Fibroblast of villous mesenchyme (primary cell): ENCODE measurements at regions not wholly inside any gene's neighbourhood (a gene's known extent, or its start where the extent isn't known, plus 50 kb on each side); places are given as distances from the start of the nearest gene placed in this dataset.

Experiments
- DNase-seq: peaks from one replicate; pipeline ENCODE4 v3.0.0-alpha.2; 2010; ENCODE audit warnings: low read depth
- H3K4me3 ChIP-seq: 2 replicates; pipeline ENCODE4 v1.5.1; 2011; ENCODE audit warnings: low read depth, mild to moderate bottlenecking, low read length
- TF ChIP-seq, protein P1 (sequence below): IDR thresholded peaks from 2 replicates; pipeline ENCODE4 v1.5.1; 2012; ENCODE audit warnings: low read depth, mild to moderate bottlenecking, low read length; ENCODE audit not compliant: insufficient read depth

DNA sequence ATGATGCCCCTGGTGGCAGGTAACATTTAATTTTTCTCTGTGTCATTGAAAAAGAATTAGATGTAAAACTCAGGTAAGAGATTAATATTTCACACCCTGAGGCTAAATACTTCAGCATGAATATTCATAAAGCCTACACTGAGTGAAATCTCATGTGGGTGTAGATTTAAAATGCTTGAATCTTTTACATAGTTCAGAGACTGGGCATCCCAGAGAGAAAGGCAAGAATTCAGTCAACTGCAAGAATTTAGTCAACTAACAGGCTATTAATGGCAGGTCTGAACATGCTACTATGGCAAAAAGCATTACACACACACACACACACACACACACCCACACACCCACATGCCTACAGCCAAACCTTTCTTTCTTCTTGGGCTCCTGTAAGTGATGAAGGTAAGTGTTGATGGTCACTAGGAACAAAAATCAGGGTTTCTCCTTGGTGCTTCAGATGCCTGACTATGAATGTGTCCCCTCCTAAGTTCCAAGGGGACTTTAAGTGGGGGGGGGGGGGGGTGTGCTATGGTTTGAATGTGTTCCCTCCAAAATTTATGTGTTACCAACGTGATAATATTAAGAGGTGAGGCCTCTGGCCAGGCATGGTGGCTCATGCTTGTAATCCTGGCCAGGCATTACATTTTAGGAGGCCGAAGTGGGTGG, 63.7 kb upstream of the PSMD7 start:
- no peak for DNase-seq
- no peak overlapping the region for H3K4me3 ChIP-seq
- TF ChIP-seq, protein P1, sequence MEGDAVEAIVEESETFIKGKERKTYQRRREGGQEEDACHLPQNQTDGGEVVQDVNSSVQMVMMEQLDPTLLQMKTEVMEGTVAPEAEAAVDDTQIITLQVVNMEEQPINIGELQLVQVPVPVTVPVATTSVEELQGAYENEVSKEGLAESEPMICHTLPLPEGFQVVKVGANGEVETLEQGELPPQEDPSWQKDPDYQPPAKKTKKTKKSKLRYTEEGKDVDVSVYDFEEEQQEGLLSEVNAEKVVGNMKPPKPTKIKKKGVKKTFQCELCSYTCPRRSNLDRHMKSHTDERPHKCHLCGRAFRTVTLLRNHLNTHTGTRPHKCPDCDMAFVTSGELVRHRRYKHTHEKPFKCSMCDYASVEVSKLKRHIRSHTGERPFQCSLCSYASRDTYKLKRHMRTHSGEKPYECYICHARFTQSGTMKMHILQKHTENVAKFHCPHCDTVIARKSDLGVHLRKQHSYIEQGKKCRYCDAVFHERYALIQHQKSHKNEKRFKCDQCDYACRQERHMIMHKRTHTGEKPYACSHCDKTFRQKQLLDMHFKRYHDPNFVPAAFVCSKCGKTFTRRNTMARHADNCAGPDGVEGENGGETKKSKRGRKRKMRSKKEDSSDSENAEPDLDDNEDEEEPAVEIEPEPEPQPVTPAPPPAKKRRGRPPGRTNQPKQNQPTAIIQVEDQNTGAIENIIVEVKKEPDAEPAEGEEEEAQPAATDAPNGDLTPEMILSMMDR, result no peak

DNA sequence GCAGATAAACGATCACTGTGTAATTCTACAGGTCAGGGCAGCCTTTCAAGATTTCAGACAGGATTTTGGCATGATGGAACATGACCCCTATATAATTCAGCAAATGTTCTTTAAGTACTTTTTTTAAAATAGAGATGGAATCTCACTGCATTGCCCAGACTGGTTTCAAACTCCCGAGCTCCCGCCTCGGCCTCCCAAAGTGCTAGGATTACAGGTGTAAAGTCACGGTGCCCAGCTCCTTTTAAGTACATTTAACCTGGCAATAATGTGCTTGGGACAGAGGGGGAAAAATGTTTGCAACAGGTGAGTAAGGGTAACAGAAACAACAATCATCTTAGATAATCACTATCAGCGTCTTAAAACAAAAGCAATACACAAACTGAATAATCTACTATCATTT, 66.5 kb upstream of the PSMD7 start:
- TF ChIP-seq, protein P1, result no peak
- DNase-seq, result no peak
- H3K4me3 ChIP-seq, result no peak overlapping the region

DNA sequence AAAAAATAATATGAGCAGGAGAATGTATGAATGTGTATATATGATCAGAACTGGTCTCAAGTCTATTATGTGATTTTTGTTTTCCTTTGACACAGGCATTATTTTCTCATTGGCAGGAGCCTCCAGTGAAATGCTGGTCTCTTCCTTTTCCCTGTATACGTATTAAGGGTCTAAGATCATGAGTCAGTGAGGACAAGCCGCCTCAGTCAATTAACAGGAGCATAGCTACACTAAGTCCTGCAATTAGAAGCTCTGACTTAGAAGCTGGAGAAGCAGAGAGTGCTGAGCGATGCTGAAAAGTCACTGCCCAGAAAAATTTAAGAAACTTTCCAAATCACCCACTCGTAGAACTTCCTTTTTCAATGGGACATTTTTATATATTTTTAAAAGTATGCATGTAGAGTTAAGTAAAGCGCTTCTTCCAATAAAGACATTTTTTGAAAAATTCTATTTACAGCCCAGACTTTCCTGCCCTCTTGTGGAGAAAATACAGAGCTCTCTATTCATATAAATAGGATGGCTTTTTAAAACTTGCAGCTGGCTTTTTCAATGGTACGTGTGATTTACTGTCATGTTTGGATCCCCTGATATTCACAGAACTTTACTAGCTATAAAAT, 70.2 kb upstream of the PSMD7 start:
- TF ChIP-seq, protein P1, result peak; percentile 48
- H3K4me3 ChIP-seq, result no peak overlapping the region
- DNase-seq, result peak; percentile 12

DNA sequence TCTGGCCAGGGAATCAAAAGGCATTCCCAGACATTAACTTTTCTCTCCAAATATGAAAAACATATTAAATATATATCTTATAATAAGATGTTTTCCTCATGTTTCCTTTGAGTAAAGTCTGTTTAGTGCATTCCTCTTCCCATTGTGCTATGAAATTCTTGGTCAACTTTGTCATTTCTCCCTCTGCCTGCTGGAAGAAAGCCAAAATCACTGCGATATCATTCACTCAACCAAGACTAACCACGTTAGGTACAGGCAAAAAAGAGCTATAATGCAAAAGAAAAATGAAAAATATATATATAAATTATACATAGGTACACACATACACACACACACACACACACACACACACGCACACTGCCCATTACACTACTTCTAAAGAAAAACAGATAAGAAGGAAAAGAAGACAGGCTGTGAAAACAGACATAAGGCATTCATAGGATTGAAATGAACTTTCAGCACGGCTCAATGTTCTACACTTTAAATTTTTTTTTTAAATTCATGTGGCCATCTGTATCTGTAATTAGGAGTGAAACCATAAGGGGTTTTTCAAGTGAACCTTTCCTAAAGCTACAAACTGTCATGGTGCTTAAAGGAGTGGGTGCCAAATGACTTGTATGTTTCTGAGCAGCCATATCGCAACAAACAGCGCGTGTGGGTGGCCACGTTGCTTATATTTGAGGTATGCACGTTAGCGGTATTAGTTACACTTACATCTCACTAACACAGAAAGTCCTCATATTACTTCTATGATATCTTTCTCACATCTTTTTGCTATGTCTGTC, 71.6 kb upstream of the PSMD7 start:
- H3K4me3 ChIP-seq, result no peak overlapping the region
- TF ChIP-seq, protein P1, result no peak
- no peak for DNase-seq

DNA sequence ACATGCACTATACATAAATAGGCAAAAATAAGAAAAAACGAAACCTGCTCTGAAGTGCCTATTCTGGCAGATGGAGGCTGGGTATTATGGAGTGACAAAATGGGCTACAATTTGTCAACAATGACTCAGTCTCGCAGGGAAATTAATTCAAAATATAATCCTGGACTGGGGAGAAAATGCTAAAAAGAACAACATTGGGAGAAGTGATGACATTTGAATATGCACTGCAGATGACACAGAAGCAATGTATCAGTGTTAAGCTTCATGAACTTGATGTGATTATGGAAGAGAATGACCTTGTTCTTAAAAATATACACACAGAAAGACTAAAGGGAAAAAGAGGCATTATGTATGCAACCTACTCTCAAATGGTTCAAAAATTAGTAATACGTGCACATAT, 74.8 kb upstream of the PSMD7 start:
- TF ChIP-seq, protein P1, result no peak
- no peak overlapping the region for H3K4me3 ChIP-seq
- DNase-seq, result no peak

DNA sequence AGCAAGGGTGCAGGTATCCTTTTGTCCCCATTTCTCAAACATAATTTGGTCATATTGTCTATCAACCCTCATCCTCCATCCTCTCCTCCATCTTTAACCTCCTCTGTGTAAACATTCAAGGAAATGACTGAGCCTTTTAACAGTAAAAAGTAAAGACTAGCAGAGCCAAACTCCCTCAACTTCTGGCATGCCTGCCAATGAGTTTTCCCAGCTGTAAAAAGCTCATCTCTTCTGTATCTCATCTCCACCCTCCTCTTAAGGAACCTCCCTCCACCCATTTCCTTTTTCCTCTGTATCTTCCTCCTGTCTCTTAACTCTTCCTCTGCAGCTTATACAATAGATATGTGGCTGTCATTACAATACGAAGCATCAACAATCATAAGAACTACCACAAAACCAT, 76.9 kb upstream of the PSMD7 start:
- DNase-seq, result no peak
- no peak overlapping the region for H3K4me3 ChIP-seq
- TF ChIP-seq, protein P1, result no peak
